Mesenchymal stem cell (in vitro differentiated cells and primary cell): ENCODE measurements at regions not wholly inside any gene's neighbourhood (a gene's known extent, or its start where the extent isn't known, plus 50 kb on each side); places are given as distances from the start of the nearest gene placed in this dataset.

Experiments
- DNase-seq: peaks from one replicate; pipeline ENCODE4 v3.0.0-alpha.2; 2013
- H2AFZ ChIP-seq: one replicate; pipeline ENCODE4 v1.6.1; 2013; ENCODE audit warnings: low read depth, mild to moderate bottlenecking, control low read depth, inconsistent platforms, low read length, moderate library complexity
- H2AK5ac ChIP-seq: 2 replicates; pipeline ENCODE4 v1.6.1; 2013; ENCODE audit warnings: low read length, moderate library complexity, mild to moderate bottlenecking, inconsistent platforms; ENCODE audit not compliant: severe bottlenecking
- H2BK120ac ChIP-seq: one replicate; pipeline ENCODE4 v1.6.1; 2013; ENCODE audit warnings: low read depth, mild to moderate bottlenecking, inconsistent platforms, low read length, moderate library complexity
- H2BK12ac ChIP-seq, 2 experiments: one replicate each; pipeline ENCODE4 v1.6.1; 2013; ENCODE audit warnings: inconsistent platforms in 2 of 2, low read length in 2 of 2, mild to moderate bottlenecking in 2 of 2, moderate library complexity in 2 of 2, control low read depth in 1 of 2
- H2BK15ac ChIP-seq: one replicate; pipeline ENCODE4 v1.6.1; 2013; ENCODE audit warnings: mild to moderate bottlenecking, low read depth, inconsistent platforms; ENCODE audit not compliant: poor library complexity, severe bottlenecking
- H2BK5ac ChIP-seq: 2 replicates; pipeline ENCODE4 v1.6.1; 2013; ENCODE audit warnings: low read depth, mild to moderate bottlenecking, low read length, control low read depth, inconsistent platforms; ENCODE audit not compliant: poor library complexity, severe bottlenecking
- H3K14ac ChIP-seq, 2 experiments: one replicate each; pipeline ENCODE4 v1.6.1; 2013; ENCODE audit warnings: inconsistent platforms in 2 of 2, low read length in 2 of 2, control low read depth in 1 of 2, mild to moderate bottlenecking in 1 of 2, moderate library complexity in 1 of 2
- H3K18ac ChIP-seq, 2 experiments: one replicate each; pipeline ENCODE4 v1.6.1; 2013; ENCODE audit warnings: inconsistent platforms in 2 of 2, low read length in 2 of 2, control low read depth in 1 of 2, low read depth in 1 of 2, mild to moderate bottlenecking in 1 of 2
- H3K23ac ChIP-seq, 2 experiments: one replicate each; pipeline ENCODE4 v1.6.1; 2013; ENCODE audit warnings: inconsistent platforms in 2 of 2, low read length in 2 of 2, mild to moderate bottlenecking in 2 of 2, moderate library complexity in 2 of 2, control low read depth in 1 of 2
- H3K27ac ChIP-seq: 2 replicates; pipeline ENCODE4 v1.5.1; 2013; ENCODE audit warnings: mild to moderate bottlenecking, moderate library complexity, low read length, control low read depth, inconsistent platforms; ENCODE audit not compliant: poor library complexity, severe bottlenecking
- H3K27me3 ChIP-seq, 2 experiments: 2 replicates each; pipeline versions ENCODE4 v1.6.1 to v1.7.0; 2013; ENCODE audit warnings: low read length in 2 of 2, mild to moderate bottlenecking in 2 of 2, moderate library complexity in 2 of 2, control low read depth in 1 of 2, inconsistent platforms in 1 of 2; ENCODE audit not compliant: control insufficient read depth in 1 of 2, insufficient read depth in 1 of 2
- H3K36me3 ChIP-seq, 2 experiments: 2 replicates each; pipeline versions ENCODE4 v1.6.1 to v1.7.0; 2013; ENCODE audit warnings: low read length in 2 of 2, control low read depth in 1 of 2, inconsistent platforms in 1 of 2, low read depth in 1 of 2, mild to moderate bottlenecking in 1 of 2; ENCODE audit not compliant: insufficient read depth in 2 of 2, control insufficient read depth in 1 of 2
- H3K4ac ChIP-seq, 2 experiments: one replicate each; pipeline ENCODE4 v1.6.1; 2013; ENCODE audit warnings: inconsistent platforms in 2 of 2, low read length in 2 of 2, mild to moderate bottlenecking in 2 of 2, moderate library complexity in 2 of 2, control low read depth in 1 of 2, low read depth in 1 of 2
- H3K4me1 ChIP-seq: 2 replicates; pipeline ENCODE4 v1.6.1; 2013; ENCODE audit warnings: low read depth, low read length, control low read depth; ENCODE audit not compliant: control insufficient read depth, insufficient read depth
- H3K4me2 ChIP-seq: 2 replicates; pipeline ENCODE4 v1.6.1; 2013; ENCODE audit warnings: low read length, mild to moderate bottlenecking, inconsistent platforms; ENCODE audit not compliant: poor library complexity, severe bottlenecking
- H3K4me3 ChIP-seq, 2 experiments: 2 replicates each; pipeline versions ENCODE4 v1.5.1 to v1.7.0; 2013; ENCODE audit warnings: low read length in 2 of 2, mild to moderate bottlenecking in 2 of 2, control low read depth in 1 of 2, low read depth in 1 of 2; ENCODE audit not compliant: insufficient read depth in 1 of 2
- H3K79me1 ChIP-seq: replicated peaks from 2 replicates; pipeline ENCODE4 v1.6.1; 2013; ENCODE audit warnings: mild to moderate bottlenecking, control low read depth, low read length, inconsistent platforms; ENCODE audit not compliant: poor library complexity, severe bottlenecking
- H3K9ac ChIP-seq: 2 replicates; pipeline ENCODE4 v1.7.0; 2013; ENCODE audit warnings: mild to moderate bottlenecking, low read length, moderate library complexity
- H3K9me3 ChIP-seq: 2 replicates; pipeline ENCODE4 v1.7.0; 2013; ENCODE audit warnings: mild to moderate bottlenecking, low read length; ENCODE audit not compliant: control insufficient read depth
- H4K8ac ChIP-seq: one replicate; pipeline ENCODE4 v1.6.1; 2013; ENCODE audit warnings: inconsistent platforms, mild to moderate bottlenecking, low read length, moderate library complexity
- H4K91ac ChIP-seq: one replicate; pipeline ENCODE4 v1.6.1; 2013; ENCODE audit warnings: mild to moderate bottlenecking, low read length, inconsistent platforms
- WGBS: methylation state at CpG from one replicate; pipeline ENCODE4 v1.1.7; 2013; ENCODE audit warnings: mixed read lengths; 5-methylcytosine and 5-hydroxymethylcytosine counted together

- Histone ChIP-seq H4K91ac (no peak overlapping the region), H3K14ac (no peak overlapping the region), H2BK12ac (no peak overlapping the region), H2BK15ac (no peak overlapping the region), H3K36me3 (no peaks in the 10 kb centered on the region), H2BK5ac (no peak overlapping the region), H3K4me2 (no peak overlapping the region), H2AK5ac (no peak overlapping the region), H4K8ac (no peak overlapping the region), H3K79me1 (no peaks in the 10 kb centered on the region), H3K9ac (no peak overlapping the region), H3K23ac (no peak overlapping the region), H2AFZ (no peak overlapping the region), H3K4me3 (no peak overlapping the region), H3K4me1 (peaks cover 11% of the 10 kb centered on the region), H3K9me3 (no peaks in the 10 kb centered on the region), H3K18ac (no peak overlapping the region), H2BK120ac (no peak overlapping the region), H3K4ac (no peak overlapping the region), H3K27ac (no peak overlapping the region), H3K27me3 (peaks cover 22 to 35% of the 10 kb centered on the region in 2 experiments)
- no peak for DNase-seq
- 85% methylated on average over 19 of the region's 19 CpGs for WGBS
These were observed 176.8 kb upstream of the ALKAL2 start for GRCh38 chr2:464562-465309.

GRCh38 chr2:460861-461260 is 173.0 kb upstream of the ALKAL2 start:
- Histone ChIP-seq H3K9ac (no peak overlapping the region), H3K18ac (no peak overlapping the region), H3K4me3 (no peak overlapping the region)

GRCh38 chr2:459931-460330 is 172.0 kb upstream of the ALKAL2 start:
- H3K27me3 ChIP-seq, result peaks cover 5 to 10% of the 10 kb centered on the region in 2 experiments
- no peak overlapping the region for H3K4me2 ChIP-seq
- no peak overlapping the region for H3K9ac ChIP-seq
- no peak overlapping the region for H3K14ac ChIP-seq
- DNase-seq, result no peak
- H4K91ac ChIP-seq, result no peak overlapping the region
- no peak overlapping the region for H3K4ac ChIP-seq
- no peak overlapping the region for H2BK5ac ChIP-seq
- no peak overlapping the region for H4K8ac ChIP-seq
- no peak overlapping the region for H3K18ac ChIP-seq
- no peaks in the 10 kb centered on the region for H3K79me1 ChIP-seq
- 54% methylated on average over 4 of the region's 4 CpGs for WGBS
- H2BK15ac ChIP-seq, result no peak overlapping the region
- no peak overlapping the region for H3K23ac ChIP-seq
- no peak overlapping the region for H2AFZ ChIP-seq
- H2BK120ac ChIP-seq, result no peak overlapping the region
- no peak overlapping the region for H2BK12ac ChIP-seq
- no peaks in the 10 kb centered on the region for H3K9me3 ChIP-seq
- H3K27ac ChIP-seq, result no peak overlapping the region
- H3K36me3 ChIP-seq, result no peaks in the 10 kb centered on the region
- H3K4me3 ChIP-seq, result no peak overlapping the region
- no peak overlapping the region for H2AK5ac ChIP-seq
- H3K4me1 ChIP-seq, result peaks cover 4% of the 10 kb centered on the region

More at GRCh38 chr2:460861-461260, 173.0 kb upstream of the ALKAL2 start:
- Histone ChIP-seq H3K4ac (no peak overlapping the region), H2BK15ac (no peak overlapping the region), H3K27me3 (peaks cover 5 to 11% of the 10 kb centered on the region in 2 experiments), H2AK5ac (no peak overlapping the region), H4K91ac (no peak overlapping the region), H3K23ac (no peak overlapping the region), H3K4me2 (no peak overlapping the region), H3K27ac (no peak overlapping the region), H4K8ac (no peak overlapping the region), H2BK5ac (no peak overlapping the region), H3K36me3 (no peaks in the 10 kb centered on the region), H2AFZ (no peak overlapping the region), H2BK12ac (no peak overlapping the region), H3K14ac (no peak overlapping the region), H3K4me1 (peaks cover 2% of the 10 kb centered on the region), H3K9me3 (no peaks in the 10 kb centered on the region), H3K79me1 (no peaks in the 10 kb centered on the region), H2BK120ac (no peak overlapping the region)
- 59% methylated on average over 6 of the region's 6 CpGs for WGBS
- no peak for DNase-seq

- no peaks in the 10 kb centered on the region for H3K9me3 ChIP-seq
- no peaks in the 10 kb centered on the region for H3K36me3 ChIP-seq
- no peak overlapping the region for H3K9ac ChIP-seq
- H3K4me2 ChIP-seq, result no peak overlapping the region
- no peak overlapping the region for H2BK15ac ChIP-seq
- H3K14ac ChIP-seq, result no peak overlapping the region
- H2BK5ac ChIP-seq, result no peak overlapping the region
- no peak overlapping the region for H3K27ac ChIP-seq
- H2AFZ ChIP-seq, result no peak overlapping the region
- H3K4me1 ChIP-seq, result peaks cover 8% of the 10 kb centered on the region
- H4K91ac ChIP-seq, result no peak overlapping the region
- H2AK5ac ChIP-seq, result no peak overlapping the region
- DNase-seq, result no peak
- 73% methylated on average over 2 of the region's 3 CpGs for WGBS
- peaks cover 5 to 6% of the 10 kb centered on the region in 2 experiments for H3K27me3 ChIP-seq
- no peak overlapping the region for H2BK120ac ChIP-seq
- no peak overlapping the region for H3K23ac ChIP-seq
- H3K79me1 ChIP-seq, result no peaks in the 10 kb centered on the region
- no peak overlapping the region for H3K18ac ChIP-seq
- no peak overlapping the region for H3K4me3 ChIP-seq
- no peak overlapping the region for H3K4ac ChIP-seq
- no peak overlapping the region for H4K8ac ChIP-seq
- H2BK12ac ChIP-seq, result no peak overlapping the region
These were observed 170.5 kb upstream of the ALKAL2 start for GRCh38 chr2:458425-458815.
